ENCODE measurements at regions not wholly inside any gene's neighbourhood (a gene's known extent, or its start where the extent isn't known, plus 50 kb on each side); places are given as distances from the start of the nearest gene placed in this dataset.

DNA sequence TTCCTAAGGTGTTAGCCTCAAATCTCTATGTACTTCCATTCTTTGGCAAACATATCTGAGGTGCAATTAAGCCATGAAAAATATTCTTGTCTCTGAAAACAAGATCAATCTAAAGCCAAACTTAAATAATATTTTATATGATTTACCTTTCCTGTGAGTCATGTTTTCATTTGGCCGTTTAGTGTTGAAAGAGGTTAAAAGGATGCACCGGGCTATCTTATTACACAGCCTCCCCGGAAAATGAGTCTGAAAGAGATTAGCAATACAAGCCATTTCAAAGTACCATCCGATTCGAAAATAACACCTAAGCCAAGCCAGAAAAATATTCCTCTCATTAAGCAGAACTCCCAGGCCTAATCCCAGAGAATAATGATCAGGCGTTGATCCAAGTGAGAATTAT lies 161.5 kb upstream of the EPHA5 start:
- H3K4me1 ChIP-seq (ENCODE audit: control insufficient read depth, insufficient read depth, low read length): no peaks in the 10 kb centered on the region
- no peaks in the 10 kb centered on the region for H3K36me3 ChIP-seq (ENCODE audit: control insufficient read depth, insufficient read depth, low read length)
- H3K9ac ChIP-seq (ENCODE audit: low read depth, low read length): no peak overlapping the region
- no peak overlapping the region for H3K4me3 ChIP-seq (ENCODE audit: low read depth, low read length)
- no peaks in the 10 kb centered on the region for H3K27me3 ChIP-seq (ENCODE audit: control insufficient read depth, insufficient read depth, low read length)
- H3K9me3 ChIP-seq (ENCODE audit: control insufficient read depth, insufficient read depth, low read length): no peaks in the 10 kb centered on the region

DNA sequence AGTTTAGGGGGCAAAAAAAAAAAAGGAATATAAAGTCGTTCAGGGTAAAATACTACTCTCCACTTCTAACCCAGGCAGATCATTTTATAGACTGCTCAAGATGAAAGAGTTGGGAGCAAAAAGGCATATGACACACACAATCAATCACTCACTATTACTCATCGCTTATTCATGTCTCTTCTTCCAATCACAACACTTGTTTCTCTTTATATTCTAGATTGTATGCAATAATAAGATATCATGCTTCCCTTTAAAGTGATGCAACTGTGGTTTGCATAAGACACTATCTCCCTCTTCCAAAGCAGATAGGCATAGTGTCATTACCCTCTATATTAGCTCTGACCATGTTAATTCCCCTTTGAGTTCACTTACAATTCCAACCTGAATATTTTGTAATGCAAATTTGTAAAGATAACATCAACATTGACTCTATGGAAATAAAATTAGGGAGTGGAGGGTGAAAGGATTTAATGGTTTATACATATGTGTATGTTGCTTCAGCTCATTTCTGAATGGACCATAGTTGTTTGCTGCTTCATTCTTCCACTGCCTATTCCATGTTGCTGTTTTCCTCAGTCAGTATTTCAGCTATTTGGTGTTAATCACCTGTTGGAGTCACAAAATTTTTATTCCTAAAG lies 154.9 kb upstream of the EPHA5 start:
- Histone ChIP-seq H3K27me3 (ENCODE audit: control insufficient read depth, insufficient read depth, low read length) (no peaks in the 10 kb centered on the region), H3K4me1 (ENCODE audit: control insufficient read depth, insufficient read depth, low read length) (no peaks in the 10 kb centered on the region), H3K9me3 (ENCODE audit: control insufficient read depth, insufficient read depth, low read length) (no peaks in the 10 kb centered on the region), H3K4me3 (ENCODE audit: low read depth, low read length) (no peak overlapping the region), H3K9ac (ENCODE audit: low read depth, low read length) (no peak overlapping the region), H3K36me3 (ENCODE audit: control insufficient read depth, insufficient read depth, low read length) (no peaks in the 10 kb centered on the region)

DNA sequence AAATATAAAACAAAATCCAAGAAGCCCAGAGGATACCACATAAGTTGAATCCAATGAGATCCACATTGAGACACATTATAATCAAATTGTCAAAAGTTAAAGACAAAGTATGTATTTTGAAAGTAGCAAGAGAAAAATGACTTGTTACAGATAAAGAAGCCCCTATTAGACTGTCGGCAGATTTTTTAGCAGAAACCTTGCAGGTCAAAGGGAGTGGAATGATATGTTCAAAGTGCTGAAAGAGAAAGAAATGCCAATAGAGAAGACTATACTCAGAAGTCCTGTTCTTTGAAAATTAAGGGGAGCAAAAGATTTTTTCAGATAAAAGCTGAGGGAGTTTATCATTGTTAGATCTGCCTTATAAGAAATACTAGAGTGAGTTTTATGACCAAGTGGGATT lies 148.9 kb upstream of the EPHA5 start:
- H3K4me3 ChIP-seq (ENCODE audit: low read depth, low read length): no peak overlapping the region
- H3K9me3 ChIP-seq (ENCODE audit: control insufficient read depth, insufficient read depth, low read length): no peaks in the 10 kb centered on the region
- H3K27me3 ChIP-seq (ENCODE audit: control insufficient read depth, insufficient read depth, low read length): no peaks in the 10 kb centered on the region
- no peaks in the 10 kb centered on the region for H3K36me3 ChIP-seq (ENCODE audit: control insufficient read depth, insufficient read depth, low read length)
- no peaks in the 10 kb centered on the region for H3K4me1 ChIP-seq (ENCODE audit: control insufficient read depth, insufficient read depth, low read length)
- no peak overlapping the region for H3K9ac ChIP-seq (ENCODE audit: low read depth, low read length)

DNA sequence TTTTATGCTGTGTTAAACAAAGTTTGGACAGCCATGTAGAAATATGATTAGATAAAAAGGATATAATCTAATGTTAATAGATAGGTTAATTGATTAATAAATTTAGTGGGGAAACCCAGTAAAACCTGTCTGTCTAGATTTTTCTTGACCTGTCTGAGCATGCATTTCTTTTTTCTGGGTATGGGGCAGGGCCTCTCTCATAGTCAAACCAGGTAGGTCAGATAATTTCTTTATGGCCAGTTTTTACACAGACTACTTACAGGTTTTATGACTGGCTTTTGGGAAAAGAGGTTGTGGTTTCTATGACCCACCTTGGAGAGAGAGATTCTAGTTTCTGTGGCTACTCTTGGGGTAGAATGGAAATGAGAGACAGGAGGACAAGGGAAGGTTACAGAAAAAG lies 135.6 kb upstream of the EPHA5 start:
- no peaks in the 10 kb centered on the region for H3K9me3 ChIP-seq (ENCODE audit: control insufficient read depth, insufficient read depth, low read length)
- H3K4me3 ChIP-seq (ENCODE audit: low read depth, low read length): no peak overlapping the region
- H3K4me1 ChIP-seq (ENCODE audit: control insufficient read depth, insufficient read depth, low read length): peaks cover 4% of the 10 kb centered on the region
- no peaks in the 10 kb centered on the region for H3K27me3 ChIP-seq (ENCODE audit: control insufficient read depth, insufficient read depth, low read length)
- no peak overlapping the region for H3K9ac ChIP-seq (ENCODE audit: low read depth, low read length)
- H3K36me3 ChIP-seq (ENCODE audit: control insufficient read depth, insufficient read depth, low read length): no peaks in the 10 kb centered on the region

DNA sequence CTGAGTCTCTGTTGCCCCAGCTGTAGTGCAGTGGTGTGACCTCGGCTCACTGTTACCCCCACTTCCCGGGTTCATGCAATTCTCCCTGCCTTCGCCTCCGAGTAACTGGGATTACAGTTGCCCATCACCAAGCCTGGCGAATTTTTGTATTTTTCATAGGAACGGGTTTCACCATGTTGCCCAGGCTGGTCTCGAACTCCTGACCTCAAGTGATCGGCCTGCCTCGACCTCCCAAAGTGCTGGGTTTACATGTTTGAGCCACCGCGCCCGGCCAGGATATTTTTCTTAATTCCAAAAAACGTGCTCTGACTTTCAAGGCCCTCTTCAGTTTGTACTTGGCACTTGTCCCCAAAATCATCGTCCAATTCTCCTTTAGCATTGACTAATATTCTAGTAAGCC lies 129.2 kb upstream of the EPHA5 start:
- no peak overlapping the region for H3K9ac ChIP-seq (ENCODE audit: low read depth, low read length)
- no peaks in the 10 kb centered on the region for H3K9me3 ChIP-seq (ENCODE audit: control insufficient read depth, insufficient read depth, low read length)
- H3K4me3 ChIP-seq (ENCODE audit: low read depth, low read length): no peak overlapping the region
- H3K4me1 ChIP-seq (ENCODE audit: control insufficient read depth, insufficient read depth, low read length): no peaks in the 10 kb centered on the region
- H3K36me3 ChIP-seq (ENCODE audit: control insufficient read depth, insufficient read depth, low read length): no peaks in the 10 kb centered on the region
- H3K27me3 ChIP-seq (ENCODE audit: control insufficient read depth, insufficient read depth, low read length): no peaks in the 10 kb centered on the region

DNA sequence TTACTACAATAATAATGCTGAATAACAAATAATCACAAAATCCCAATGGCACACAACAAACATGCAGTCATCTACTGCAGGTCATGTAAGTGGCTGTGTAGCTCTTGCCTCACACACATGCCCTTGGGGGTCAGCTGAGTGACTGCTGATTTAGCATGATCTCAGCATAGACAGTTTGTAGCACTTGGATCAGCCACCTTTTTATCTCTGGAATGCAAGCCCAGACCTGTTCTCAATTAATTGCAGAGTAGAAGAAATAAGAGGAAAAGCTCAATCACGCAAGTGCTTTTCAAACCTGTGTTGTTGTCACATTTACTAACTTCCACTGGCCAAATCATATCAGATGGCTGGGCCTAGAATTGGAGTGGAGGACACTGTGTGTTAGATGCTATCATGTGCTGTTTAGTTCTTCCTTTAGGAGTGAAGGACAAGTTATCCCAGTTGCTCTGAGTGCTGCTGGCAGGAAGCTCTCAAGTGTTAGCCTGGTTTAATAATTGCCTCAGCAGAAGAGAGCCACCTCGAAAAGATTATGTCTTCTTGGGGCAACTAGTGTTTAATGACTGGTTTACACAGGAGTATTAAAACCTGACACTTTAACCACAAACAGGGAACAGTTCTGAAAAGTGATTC lies 128.3 kb upstream of the EPHA5 start:
- no peak overlapping the region for H3K4me3 ChIP-seq (ENCODE audit: low read depth, low read length)
- H3K9ac ChIP-seq (ENCODE audit: low read depth, low read length): no peak overlapping the region
- H3K4me1 ChIP-seq (ENCODE audit: control insufficient read depth, insufficient read depth, low read length): no peaks in the 10 kb centered on the region
- no peaks in the 10 kb centered on the region for H3K9me3 ChIP-seq (ENCODE audit: control insufficient read depth, insufficient read depth, low read length)
- H3K36me3 ChIP-seq (ENCODE audit: control insufficient read depth, insufficient read depth, low read length): no peaks in the 10 kb centered on the region
- H3K27me3 ChIP-seq (ENCODE audit: control insufficient read depth, insufficient read depth, low read length): no peaks in the 10 kb centered on the region

DNA sequence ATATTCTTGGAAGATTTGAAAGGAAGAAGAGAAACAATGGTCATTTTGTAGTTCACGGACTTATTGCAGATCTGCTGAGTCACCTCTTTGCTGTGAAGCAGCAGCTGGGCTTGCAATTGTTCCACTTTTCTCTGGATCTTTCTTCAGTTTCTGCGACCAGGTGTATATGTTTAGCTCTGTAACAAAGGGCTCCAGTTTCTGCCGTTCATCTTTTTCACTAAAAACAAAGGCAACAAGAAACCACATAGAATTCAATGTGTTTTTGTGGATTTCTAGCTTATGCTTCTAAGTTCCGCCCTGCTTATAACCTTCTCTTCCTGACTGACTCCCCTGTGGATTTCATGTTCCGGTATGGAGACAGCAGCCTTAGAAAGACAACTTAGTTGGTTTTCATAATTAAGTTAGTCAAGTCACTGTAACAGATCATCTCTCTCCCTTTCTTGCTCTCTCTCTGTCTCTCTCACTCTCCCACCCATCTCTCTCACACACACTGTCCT lies 121.6 kb upstream of the EPHA5 start:
- Histone ChIP-seq H3K36me3 (ENCODE audit: control insufficient read depth, insufficient read depth, low read length) (no peaks in the 10 kb centered on the region), H3K4me3 (ENCODE audit: low read depth, low read length) (no peak overlapping the region), H3K4me1 (ENCODE audit: control insufficient read depth, insufficient read depth, low read length) (no peaks in the 10 kb centered on the region), H3K9me3 (ENCODE audit: control insufficient read depth, insufficient read depth, low read length) (no peaks in the 10 kb centered on the region), H3K9ac (ENCODE audit: low read depth, low read length) (no peak overlapping the region), H3K27me3 (ENCODE audit: control insufficient read depth, insufficient read depth, low read length) (no peaks in the 10 kb centered on the region)

DNA sequence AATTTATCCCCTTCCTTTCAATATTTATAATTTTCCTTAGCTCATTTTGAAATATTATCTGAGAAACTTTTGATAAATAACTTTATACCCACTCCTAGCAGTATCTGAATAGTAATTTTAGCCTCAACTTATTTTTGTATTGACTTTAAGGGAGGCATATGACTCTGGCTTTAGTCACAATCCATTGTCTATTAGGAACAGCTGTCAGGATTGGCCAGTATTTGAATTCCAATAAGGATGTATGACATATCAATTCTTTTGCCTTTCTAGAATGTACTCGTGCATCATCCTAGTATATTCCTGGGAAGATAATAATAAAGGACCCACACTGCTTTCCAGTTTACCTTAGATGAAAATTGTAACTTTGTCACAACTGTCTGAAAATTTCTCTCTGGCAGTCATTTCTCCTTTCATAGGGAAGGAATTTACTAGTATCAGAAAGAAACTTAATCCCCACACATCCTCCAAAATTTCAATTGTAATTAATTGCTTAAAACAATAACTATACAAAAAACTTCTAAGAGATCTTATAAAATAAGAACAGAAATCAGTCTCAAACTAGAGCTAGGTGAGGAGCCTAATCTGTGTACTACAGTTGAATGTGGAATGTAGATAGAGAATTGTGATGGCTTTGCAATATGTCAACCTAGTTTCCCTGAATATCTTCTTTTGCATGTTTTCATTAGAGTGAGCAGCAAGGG lies 121.0 kb upstream of the EPHA5 start:
- no peak overlapping the region for H3K4me3 ChIP-seq (ENCODE audit: low read depth, low read length)

DNA sequence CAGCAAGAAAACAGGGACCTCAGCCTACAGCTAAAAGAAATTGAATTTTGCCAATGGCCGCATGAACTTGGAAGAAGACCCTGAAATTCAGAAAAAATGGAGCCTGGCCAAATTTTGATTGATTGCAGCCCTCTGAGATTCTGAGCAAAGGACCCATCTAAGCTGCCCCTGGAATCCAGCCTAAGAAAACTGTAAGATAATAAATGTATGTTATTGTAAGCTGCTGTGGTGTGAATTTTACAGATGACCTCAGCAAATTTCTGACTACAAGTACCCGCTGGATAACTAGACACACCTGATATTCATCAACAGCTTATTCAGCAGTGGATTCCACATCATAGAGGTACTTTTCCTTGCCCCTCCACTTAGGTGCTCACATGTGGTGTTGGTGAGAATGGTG lies 119.5 kb upstream of the EPHA5 start:
- H3K4me3 ChIP-seq (ENCODE audit: low read depth, low read length): no peak overlapping the region

More for the DNA sequence above, 121.0 kb upstream of the EPHA5 start:
- Histone ChIP-seq H3K4me1 (ENCODE audit: control insufficient read depth, insufficient read depth, low read length) (no peaks in the 10 kb centered on the region), H3K36me3 (ENCODE audit: control insufficient read depth, insufficient read depth, low read length) (no peaks in the 10 kb centered on the region), H3K9ac (ENCODE audit: low read depth, low read length) (no peak overlapping the region), H3K9me3 (ENCODE audit: control insufficient read depth, insufficient read depth, low read length) (no peaks in the 10 kb centered on the region), H3K27me3 (ENCODE audit: control insufficient read depth, insufficient read depth, low read length) (no peaks in the 10 kb centered on the region)

DNA sequence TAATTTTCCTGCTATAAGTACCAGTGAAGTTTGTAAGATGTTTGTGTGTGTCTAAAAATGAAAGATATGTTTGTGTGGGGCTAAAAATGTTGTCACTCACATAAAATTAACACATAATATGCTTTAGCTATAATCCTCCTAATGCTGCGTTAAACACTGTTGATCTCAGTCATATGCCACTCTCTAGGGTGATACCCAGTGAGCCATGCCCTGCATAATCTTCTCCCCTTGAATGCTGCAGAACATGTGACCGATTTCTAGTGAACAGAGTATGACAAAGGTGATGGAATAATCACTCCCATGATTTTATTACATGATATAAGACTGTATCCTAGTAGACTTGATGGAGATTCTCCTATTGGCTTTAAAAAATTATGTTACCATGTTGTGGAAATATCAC lies 119.1 kb upstream of the EPHA5 start:
- no peaks in the 10 kb centered on the region for H3K36me3 ChIP-seq (ENCODE audit: control insufficient read depth, insufficient read depth, low read length)
- H3K9ac ChIP-seq (ENCODE audit: low read depth, low read length): no peak overlapping the region
- no peak overlapping the region for H3K4me3 ChIP-seq (ENCODE audit: low read depth, low read length)
- no peaks in the 10 kb centered on the region for H3K9me3 ChIP-seq (ENCODE audit: control insufficient read depth, insufficient read depth, low read length)
- H3K4me1 ChIP-seq (ENCODE audit: control insufficient read depth, insufficient read depth, low read length): no peaks in the 10 kb centered on the region
- no peaks in the 10 kb centered on the region for H3K27me3 ChIP-seq (ENCODE audit: control insufficient read depth, insufficient read depth, low read length)

More for the DNA sequence above, 119.5 kb upstream of the EPHA5 start:
- Histone ChIP-seq H3K9ac (ENCODE audit: low read depth, low read length) (no peak overlapping the region), H3K36me3 (ENCODE audit: control insufficient read depth, insufficient read depth, low read length) (no peaks in the 10 kb centered on the region), H3K9me3 (ENCODE audit: control insufficient read depth, insufficient read depth, low read length) (no peaks in the 10 kb centered on the region), H3K27me3 (ENCODE audit: control insufficient read depth, insufficient read depth, low read length) (no peaks in the 10 kb centered on the region), H3K4me1 (ENCODE audit: control insufficient read depth, insufficient read depth, low read length) (no peaks in the 10 kb centered on the region)

DNA sequence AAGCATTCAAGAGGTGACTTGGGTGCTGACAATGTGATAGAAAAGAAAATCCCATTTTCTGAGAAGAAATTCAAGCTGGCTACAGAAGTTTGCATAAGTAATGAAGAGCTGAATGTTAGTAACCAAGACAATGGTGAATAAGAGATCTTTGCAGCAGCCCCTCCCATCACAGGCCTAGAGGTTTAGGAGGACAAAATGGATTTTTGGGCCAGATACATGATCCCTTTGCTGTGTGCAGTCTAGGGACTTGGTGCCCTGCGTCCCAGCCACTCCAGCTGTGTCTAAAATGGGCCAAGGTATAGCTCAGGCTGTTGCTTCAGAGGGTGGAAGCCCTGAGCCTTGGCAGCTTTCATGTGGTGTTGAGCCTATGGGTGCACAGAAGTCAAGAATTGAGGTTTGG lies 107.0 kb upstream of the EPHA5 start:
- peaks cover 4% of the 10 kb centered on the region for H3K9me3 ChIP-seq (ENCODE audit: control insufficient read depth, insufficient read depth, low read length)
- H3K36me3 ChIP-seq (ENCODE audit: control insufficient read depth, insufficient read depth, low read length): no peaks in the 10 kb centered on the region
- no peaks in the 10 kb centered on the region for H3K27me3 ChIP-seq (ENCODE audit: control insufficient read depth, insufficient read depth, low read length)
- H3K4me3 ChIP-seq (ENCODE audit: low read depth, low read length): no peak overlapping the region
- no peak overlapping the region for H3K9ac ChIP-seq (ENCODE audit: low read depth, low read length)
- no peaks in the 10 kb centered on the region for H3K4me1 ChIP-seq (ENCODE audit: control insufficient read depth, insufficient read depth, low read length)

DNA sequence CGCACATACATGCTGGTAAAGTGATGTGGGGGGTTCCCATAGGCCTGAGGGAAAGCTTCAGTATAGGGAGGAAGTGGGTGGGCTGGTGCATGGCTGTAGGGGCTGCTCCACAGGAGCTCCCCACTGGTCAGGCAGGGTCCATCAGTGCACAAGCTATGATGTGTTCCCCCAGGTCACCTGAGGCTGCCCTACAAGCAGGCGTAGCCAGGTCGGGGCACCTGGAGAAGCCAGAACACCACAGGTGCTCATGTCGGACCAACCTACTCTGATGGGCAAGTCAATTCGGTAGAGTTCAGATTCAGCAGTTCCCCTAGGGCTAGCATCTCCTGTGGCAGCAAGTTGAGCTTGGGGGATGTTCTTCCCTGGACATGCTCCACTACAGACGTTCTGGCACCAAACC lies 103.3 kb upstream of the EPHA5 start:
- peaks cover 9% of the 10 kb centered on the region for H3K9me3 ChIP-seq (ENCODE audit: control insufficient read depth, insufficient read depth, low read length)
- no peak overlapping the region for H3K9ac ChIP-seq (ENCODE audit: low read depth, low read length)
- H3K27me3 ChIP-seq (ENCODE audit: control insufficient read depth, insufficient read depth, low read length): no peaks in the 10 kb centered on the region
- H3K36me3 ChIP-seq (ENCODE audit: control insufficient read depth, insufficient read depth, low read length): no peaks in the 10 kb centered on the region
- no peak overlapping the region for H3K4me3 ChIP-seq (ENCODE audit: low read depth, low read length)
- H3K4me1 ChIP-seq (ENCODE audit: control insufficient read depth, insufficient read depth, low read length): no peaks in the 10 kb centered on the region

Measured in iPS-15b (cell line).